NCI-H2107 treated with DMSO at 0.1 percent for 48 hours (cell line): ENCODE measurements at regions not wholly inside any gene's neighbourhood (a gene's known extent, or its start where the extent isn't known, plus 50 kb on each side); places are given as distances from the start of the nearest gene placed in this dataset.
A peak's percentile ranks its signal among the peaks of the same experiment; 100 is the strongest.
"Not testable (repeated sequence)": the region's sequence is repeated elsewhere in the genome, so short reads cannot be mapped to it uniquely, and the experiment has no call there.

Experiments used
- DNase-seq: peaks from one replicate; lab custom pipeline; 2025; ENCODE audit not compliant: unreplicated experiment; lab: John Stamatoyannopoulos, UW

DNA sequence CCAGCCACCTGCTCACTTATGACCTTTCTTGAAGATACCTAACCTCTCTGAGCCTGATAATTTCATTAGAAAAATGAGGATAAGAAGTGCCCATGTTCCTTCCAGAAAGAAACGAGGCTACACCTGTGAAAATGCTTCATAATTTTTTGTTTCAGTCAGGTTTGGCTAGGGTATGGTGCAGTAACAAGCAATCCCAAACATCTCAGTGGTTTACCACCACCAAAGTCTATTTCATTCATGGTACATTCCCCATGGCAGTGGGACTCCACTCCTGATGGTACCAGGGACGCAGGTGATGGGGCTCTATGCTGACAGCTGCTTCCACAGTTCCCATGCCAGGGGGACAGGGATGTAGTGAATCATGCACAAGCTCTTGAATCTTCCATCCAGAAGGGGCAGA, 147.6 kb upstream of the CES5A start:
- no peak for DNase-seq

DNA sequence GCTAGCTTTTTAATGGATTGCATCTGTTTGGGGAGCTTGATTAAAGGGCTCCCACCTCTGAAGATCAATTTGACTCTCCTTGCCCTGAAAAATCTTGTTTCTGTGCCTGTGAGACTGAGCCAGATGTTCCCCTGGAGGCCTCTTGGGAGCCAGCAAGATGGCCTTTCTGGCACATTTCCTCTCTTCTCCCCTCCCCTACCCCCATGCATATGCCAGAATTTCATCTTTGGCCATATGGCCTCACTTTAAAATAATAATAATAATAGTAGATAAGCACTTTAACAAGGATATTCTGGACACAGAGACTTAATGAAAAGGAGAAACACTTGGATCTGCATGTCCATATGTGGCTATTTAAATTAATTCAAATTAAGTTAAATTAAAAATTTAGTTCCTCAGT, 144.1 kb upstream of the CES5A start:
- DNase-seq: no peak

DNA sequence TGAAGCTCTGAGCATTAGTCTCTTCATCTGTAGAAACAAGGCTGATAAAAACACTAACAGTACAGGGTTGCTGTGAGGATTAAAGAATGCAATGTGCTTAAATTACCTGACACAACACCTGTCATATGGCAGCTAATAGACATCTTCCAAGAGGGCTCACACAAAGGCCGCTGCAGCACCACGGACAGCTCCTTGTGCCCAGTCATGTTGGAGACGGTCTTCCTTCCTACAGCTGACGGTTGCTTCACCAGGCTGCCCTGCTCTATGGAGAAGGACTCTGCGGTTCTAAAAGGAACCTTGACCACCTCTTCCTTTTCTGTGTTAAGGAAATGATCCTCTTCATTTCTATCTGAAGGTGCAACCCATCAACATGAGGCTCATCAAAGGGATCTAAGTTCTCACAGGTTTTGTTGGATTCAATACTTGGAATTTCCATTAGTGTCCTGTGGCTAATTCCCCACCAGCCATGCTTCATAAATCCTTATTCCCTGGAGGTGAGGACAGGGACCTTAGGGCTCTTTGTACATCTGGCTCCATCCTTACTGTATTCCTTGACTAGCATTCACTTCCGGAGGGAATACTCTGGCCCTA, 138.9 kb upstream of the CES5A start:
- DNase-seq: no peak

DNA sequence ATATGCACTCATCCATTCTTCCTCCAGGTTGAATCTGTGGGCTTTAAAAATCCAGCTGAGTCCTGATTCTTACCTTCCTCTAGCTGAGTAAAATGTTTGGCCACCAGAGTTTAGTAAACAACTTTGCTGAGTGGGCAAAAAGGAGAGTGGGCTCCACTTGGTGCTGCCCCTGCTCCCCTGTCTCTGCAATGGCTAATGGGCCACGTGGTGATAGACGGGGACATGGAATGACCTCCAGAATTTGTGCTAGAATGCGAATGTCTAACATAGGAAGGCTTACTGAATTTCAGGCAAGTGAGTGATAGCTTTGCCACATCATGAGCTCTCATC, 137.3 kb upstream of the CES5A start:
- DNase-seq: no peak

DNA sequence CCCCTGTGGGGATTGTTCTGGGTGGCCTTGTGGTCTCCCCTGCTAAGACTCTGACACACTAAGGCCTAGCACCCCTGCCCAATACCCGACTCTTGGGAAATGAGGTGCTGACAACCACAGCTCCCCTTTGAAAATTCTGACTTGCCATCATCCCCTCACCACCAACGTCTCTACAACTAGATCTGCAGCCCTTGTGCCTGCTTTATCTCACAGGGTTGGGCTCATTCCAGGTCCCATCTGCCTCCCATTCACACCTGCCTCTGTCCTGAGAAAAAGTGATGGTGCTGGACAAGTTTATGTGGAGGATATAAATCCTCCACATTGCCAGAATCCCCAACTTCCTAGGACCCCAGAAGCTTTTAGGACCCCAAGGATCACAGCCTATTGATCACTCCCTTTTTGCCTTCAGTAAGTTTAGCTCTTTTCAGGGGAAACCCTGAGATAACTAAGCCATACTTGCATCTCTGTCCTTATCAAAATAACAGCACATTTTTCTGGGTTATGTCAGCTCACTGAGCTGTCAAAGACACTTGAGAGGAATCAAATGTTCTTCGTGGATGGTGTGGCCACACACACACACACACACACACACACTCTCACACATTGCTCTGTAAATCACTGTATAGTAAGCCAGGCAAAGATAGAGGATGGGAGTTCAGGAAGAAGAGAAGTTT, 136.8 kb upstream of the CES5A start:
- no peak for DNase-seq

DNA sequence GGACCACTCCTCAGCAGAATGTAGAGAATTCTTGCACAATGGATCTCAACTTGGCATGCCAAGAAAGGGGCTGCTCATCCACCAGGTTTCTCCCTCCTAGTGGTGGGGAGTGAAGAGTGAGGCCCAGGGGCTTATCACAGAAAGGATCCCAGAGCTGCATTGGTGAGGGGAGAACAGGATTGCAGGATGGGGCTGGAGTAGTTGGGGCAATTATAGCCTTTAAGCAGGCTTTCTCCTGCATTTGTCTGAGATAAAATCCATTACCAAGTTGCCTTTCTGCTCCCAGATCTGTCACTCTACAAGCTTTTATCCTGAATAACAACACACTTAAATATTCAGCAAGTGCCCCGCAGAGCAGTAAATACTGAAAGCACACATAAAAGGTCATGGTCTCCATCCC, 130.8 kb upstream of the CES5A start:
- DNase-seq: no peak

DNA sequence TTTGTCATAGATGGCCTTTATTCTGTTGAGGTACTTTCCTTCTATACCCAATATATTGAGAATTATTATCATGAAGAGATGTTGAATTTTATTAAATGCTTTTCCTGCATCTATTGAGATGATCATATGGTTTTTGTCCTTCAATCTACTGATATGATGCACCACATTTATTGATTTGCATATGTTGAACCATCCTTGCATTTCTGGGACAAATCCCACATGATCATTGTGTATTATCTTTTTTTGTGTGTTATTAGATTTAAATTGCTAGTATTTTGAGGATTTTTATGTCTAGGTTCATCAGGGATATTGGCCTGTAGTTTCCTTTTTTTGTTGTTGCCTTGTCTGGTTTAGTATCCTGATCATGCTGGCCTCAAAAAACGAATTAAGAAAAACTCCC, 124.5 kb upstream of the CES5A start:
- DNase-seq: no peak

DNA sequence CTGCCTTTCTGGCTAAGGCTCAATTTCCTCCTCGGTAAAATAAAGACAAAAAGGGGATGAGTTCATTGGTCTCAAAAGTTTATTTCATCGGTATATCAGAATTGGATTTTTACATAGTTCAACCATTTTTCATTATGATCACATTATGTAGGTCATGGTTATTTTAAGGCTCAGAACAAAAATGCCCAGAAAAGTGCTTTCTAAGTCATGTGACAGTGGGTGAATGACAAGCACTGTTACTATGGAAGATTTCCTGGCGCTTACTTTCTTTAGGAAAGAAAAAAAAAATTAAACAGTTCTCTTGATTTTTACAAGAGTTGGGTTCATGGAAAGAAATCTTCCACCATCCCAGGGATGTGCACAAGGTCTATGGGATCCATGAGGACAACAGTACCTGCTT, 117.9 kb upstream of the CES5A start:
- DNase-seq: no peak

DNA sequence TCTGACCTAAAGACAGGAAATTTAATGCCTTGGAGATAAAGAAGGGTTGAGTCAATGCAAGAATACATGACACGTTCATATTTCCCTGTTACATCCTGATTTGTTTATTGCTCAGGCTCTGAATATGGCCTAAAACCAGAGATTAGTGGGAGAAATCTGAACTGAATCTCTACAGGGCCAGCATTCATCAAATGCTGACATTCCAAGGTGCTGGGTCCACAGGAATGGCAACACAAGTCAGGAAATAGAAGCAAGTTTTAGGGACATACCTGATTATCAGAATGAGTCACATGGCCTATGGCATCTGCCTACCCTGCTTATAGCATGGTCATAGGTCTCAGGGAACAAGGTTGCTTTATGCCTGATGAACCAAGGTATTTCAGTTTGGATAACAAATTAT, 117.4 kb upstream of the CES5A start:
- DNase-seq: no peak

DNA sequence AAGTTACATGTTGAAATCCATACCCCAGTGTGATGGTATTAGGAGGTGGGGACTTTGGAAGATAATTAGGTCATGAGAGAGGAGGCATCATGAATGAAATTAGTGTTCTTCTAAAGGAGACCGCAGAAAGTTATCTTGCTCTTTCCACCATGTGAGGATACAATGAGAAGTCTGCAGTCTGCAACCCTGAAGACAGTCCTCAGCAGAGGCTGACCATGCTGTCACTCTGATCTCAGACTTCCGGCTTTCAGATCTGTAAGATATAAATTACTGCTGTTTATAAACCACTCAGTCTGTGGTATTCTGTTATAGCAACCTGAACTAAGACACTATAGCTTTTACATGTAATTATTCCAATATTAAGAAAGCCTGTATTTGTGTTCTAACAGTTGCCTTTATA, 116.7 kb upstream of the CES5A start:
- no peak for DNase-seq

DNA sequence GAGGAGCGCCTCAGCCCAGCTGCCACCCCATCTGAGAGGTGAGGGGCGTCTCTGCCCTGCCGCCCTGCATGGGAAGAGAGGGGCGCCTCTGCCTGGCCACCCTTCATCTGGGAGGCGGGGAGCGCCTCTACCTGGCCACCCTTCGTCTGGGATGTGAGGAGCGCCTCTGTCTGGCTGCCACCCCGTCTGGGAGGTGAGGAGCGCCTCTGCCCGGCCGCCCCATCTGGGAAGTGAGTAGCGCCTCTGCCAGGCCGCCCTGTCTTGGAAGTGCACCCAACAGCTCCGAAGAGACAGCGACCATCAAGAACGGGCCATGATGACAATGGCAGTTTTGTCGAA, 114.4 kb upstream of the CES5A start:
- no peak for DNase-seq

DNA sequence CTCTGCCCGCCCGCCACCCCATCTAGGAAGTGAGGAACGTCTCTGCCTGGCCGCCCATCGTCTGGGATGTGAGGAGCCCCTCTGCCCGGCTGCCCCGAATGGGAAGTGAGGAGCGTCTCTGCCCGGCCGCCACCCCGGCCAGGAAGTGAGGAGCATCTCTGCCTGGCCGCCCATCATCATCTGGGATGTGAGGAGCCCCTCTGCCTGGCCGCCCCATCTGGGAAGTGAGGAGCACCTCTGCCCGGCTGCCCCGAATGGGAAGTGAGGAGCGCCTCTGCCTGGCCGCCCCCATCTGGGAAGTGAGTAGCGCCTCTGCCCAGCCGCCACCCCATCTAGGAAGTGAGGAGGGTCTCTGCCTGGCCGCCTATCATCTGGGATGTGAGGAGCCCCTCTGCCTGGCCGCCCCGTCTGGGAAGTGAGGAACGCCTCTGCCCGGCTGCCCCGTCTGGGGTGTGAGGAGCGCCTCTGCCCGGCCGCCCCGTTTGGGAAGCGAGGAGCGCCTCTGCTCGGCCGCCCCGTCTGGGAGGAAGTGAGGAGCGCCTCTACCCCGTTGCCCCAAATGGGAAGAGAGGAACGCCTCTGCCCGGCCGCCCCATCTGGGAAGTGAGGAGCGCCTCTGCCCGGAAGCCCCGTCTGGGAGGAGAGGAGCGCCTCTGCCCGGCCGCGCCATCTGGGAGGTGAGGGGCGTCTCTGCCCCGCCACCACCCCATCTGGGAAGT, 113.8 kb upstream of the CES5A start:
- not testable (repeated sequence) for DNase-seq

DNA sequence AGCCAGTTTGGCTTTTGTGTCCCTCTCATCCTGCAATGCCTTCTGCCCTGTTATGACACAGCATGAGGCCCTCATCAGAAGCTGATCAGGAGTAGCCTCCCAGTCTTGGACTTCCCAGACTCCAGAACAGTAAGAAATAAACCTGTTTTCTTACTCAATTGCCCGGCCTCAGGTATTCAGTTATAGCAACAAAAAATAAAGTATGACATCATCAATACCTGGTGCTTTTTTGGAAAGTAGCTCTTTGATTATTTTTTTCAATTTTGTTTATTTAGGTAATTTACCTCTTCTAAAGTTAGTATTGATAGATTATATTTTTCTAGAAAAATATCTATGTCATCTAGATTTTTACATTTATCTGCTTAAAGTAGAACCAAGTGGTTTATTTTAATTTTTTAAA, 112.8 kb upstream of the CES5A start:
- no peak for DNase-seq

DNA sequence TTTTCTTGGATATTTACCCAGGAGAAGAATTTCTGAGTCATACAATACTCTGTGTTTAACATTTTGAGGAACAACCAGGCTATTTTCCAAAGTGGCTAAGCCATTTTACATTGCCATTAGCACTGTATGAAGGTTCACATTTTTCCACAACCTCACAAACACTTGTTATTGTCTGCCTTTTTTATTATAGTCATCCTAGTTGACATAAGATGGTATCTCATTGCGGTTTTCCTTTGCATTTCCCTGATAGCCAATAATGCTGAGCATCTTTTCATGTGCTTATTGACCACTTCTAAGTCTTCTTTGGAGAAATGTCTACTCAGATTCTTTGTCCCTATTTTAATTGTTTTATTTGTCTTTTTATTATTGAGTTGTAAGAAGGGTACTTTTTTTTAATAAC, 107.4 kb upstream of the CES5A start:
- no peak for DNase-seq

DNA sequence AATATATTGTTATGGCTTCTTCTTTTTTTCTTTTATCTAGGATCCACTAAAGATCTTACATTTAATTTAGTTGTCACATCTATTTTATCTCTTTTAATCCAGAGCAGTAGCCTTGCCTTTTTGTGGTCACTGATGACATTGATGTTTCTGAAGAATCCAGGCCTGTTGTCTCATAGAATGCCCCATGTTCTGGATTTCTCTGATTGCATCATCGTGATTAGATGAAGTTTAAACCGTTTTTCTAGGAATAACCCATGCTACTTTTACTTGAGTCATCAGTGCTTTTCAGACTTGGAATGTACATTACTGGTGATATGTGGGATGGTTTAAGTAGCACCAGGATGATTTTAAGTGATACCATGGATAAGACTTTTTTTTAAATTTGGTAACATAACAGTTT, 106.4 kb upstream of the CES5A start:
- DNase-seq: no peak

DNA sequence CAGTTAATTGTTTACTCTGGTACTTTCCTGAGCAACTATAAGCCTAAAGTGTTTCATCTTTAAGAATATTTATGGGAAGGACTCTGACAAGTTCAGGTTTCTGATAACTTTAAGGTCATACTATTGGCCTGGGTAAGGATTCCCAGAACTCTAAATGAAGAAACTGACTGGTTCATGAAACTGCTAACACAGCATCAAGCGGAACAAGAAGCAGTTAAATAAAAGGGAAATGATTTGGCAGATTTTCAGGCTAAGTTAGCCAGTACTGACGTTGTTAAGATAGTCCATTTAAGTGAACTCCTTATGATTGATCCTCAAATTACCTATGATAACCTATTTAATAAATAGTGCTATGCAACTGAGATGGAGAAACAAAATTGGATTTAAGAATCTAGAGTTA, 101.6 kb upstream of the CES5A start:
- no peak for DNase-seq

DNA sequence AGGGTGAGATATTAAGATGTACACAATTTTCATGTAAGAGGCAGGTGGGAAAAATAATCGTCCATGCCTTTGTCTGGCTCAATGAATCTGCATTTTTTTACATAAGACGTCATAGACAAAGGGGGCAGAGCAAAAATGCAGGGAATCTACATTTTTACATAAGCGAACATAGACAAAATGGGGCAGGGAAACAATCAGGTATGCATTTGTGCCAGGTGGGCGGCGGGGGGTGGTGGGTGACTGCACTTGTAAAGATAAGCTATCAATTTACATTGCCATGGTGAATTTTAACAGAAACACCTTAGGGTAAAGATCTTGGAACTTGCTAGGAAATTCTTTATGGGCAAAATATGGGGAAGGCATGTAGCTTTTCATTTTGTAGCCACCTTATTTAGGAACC, 96.3 kb upstream of the CES5A start:
- DNase-seq: no peak

DNA sequence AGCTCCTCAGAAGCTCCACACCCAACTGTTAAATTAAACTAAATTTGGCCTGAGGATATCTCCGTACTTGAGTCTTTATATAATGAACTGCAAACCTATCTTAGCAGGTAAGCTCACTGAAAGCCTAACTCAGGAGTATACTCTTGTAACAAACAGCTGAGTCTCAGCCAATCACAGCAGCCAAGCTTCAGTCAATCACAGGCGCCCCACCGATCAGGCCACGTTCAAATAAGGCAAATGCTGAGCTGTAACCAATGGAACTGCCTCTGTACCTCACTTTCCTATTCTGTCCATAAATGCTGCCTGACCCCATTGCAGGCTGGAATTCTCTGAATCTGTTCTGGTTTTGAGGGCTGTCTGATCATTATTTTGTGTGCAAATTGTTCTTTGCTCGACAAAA, 93.0 kb upstream of the CES5A start:
- no peak for DNase-seq

DNA sequence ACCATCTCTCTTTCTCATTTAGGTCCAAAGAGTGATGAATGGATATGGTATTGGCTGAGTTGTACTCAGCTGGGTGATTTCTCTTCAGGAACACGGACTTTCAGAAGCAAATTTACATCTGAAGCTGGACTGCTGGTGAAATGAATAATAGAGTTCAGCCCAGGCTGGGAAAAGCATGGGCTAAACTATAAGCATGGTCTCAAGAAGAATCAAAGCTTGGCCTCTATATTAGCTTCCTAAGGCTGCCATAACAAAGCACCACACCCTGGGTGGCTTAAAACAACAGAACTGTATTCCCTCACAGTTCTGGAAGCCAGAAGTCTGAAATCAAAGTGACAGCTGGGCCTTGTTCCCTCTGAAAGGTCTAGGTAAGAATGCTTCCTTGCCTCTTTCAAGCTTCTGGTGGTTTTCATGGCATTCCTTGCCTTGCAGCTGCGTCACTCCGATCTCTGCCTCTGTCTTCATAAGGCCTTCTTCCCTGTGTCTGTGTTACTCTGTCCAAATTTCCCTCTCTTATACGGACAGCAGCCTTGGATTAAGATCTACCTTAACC, 89.8 kb upstream of the CES5A start:
- no peak for DNase-seq

DNA sequence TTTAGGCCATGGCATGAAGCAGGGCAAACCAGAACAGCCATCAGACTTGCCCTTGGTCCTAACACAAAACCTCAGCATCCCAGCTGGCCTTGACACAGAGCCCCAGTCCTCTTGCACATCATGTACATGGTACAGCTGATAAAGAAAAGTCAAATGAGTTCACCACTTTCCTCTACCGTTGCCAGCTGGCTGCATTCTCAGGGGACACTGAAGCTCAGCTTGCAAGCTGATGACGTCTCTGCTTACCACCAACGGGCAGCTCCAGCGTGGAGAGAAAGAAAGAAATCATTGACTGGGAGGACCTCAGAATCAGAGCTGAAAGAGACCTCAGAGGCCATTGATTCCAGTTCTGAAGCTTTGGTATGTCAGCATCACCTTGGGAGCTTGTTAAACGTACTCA, 80.7 kb upstream of the CES5A start:
- DNase-seq: peak; percentile 69

DNA sequence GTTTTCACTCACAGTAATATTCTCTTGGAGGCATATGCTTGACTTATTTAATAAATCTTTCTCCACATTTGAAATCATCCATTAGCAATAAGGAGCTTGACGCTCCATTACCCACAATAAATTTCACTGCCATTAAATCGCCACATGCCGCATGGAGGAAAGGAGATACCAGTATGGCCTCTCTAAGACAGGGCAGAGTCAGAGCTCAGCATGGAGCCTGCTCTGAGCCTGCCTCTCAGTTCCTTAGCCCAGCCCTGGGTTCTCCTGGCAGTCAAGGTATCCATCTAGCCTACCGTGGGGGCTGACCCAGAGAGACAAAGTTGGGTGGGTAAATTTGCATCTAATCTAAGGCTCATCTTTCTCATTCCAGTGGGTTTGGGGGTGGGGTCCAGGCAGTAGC, 80.3 kb upstream of the CES5A start:
- DNase-seq: no peak

DNA sequence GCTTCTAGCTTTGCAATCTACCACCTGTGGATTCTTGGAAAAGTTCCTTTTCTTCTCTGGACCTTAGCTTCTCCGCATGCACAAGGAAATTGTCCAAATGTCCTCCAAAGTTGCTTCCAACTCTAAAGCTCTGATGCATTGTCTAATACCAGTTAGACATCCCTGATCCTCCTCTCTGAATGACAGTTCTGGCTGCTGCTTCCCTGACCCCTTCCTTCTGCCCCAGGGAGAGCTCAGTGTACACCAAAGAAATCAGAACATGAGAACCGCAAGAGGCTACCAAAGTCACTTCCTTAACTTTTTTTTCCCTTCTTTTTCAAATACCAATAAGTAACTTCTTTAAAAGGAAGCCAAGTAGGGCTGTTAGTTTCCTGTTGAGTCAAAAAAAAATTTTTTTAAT, 79.7 kb upstream of the CES5A start:
- DNase-seq: no peak

DNA sequence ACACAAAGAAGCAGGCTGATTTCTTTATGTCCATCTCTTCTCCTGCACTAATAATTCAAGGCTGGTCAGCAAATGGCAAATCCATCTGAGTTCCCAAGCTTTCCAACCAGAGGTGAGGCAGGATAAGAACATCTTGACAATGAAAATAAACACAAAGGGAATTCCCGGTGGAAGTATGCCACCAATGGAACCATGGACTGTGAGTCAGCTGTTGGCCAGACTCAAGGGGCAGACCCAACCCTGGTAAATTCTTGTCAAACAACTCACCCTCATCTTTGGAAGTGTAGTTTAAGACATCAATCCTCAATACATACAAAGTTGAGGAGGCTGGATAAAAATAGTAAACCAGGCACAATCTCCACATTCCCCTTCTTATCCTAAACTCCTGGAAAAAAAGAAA, 74.3 kb upstream of the CES5A start:
- DNase-seq: no peak
